ENCODE measurements at regions not wholly inside any gene's neighbourhood (a gene's known extent, or its start where the extent isn't known, plus 50 kb on each side); places are given as distances from the start of the nearest gene placed in this dataset.

GRCh38 chr18:43482600-43482999, 205.3 kb upstream of the SYT4 start:
- DNase-seq = no peak

GRCh38 chr18:43484710-43485109, 207.4 kb upstream of the SYT4 start:
- no peak for DNase-seq

- no peak for DNase-seq
Measured at GRCh38 chr18:43485545-43485963, 208.3 kb upstream of the SYT4 start.

GRCh38 chr18:43486462-43486861, 209.2 kb upstream of the SYT4 start:
- DNase-seq = no peak

- no peak for DNase-seq
Measured at GRCh38 chr18:43501099-43501498, 223.8 kb upstream of the SYT4 start.

- no peak for DNase-seq
Measured at GRCh38 chr18:43506935-43507334, 229.6 kb upstream of the SYT4 start.

- no peak for DNase-seq
Measured at GRCh38 chr18:43507842-43508481, 230.7 kb upstream of the SYT4 start.

- DNase-seq = no peak
Measured at GRCh38 chr18:43514747-43515146, 237.5 kb upstream of the SYT4 start.

GRCh38 chr18:43515481-43515880, 238.2 kb upstream of the SYT4 start:
- DNase-seq = no peak

GRCh38 chr18:43524260-43524659, 247.0 kb upstream of the SYT4 start:
- no peak for DNase-seq

- DNase-seq = no peak
Measured at GRCh38 chr18:43525169-43525568, 247.9 kb upstream of the SYT4 start.

GRCh38 chr18:43526426-43527145, 249.3 kb upstream of the SYT4 start:
- no peak for DNase-seq

GRCh38 chr18:43531438-43531837, 254.1 kb upstream of the SYT4 start:
- no peak for DNase-seq

GRCh38 chr18:43533371-43533770, 256.1 kb upstream of the SYT4 start:
- no peak for DNase-seq

- DNase-seq = no peak
Measured at GRCh38 chr18:43534511-43534910, 257.2 kb upstream of the SYT4 start.

- no peak for DNase-seq
Measured at GRCh38 chr18:43539862-43540261, 262.6 kb upstream of the SYT4 start.

- DNase-seq = no peak
Measured at GRCh38 chr18:43542016-43542415, 264.7 kb upstream of the SYT4 start.

GRCh38 chr18:43543236-43543635, 265.9 kb upstream of the SYT4 start:
- no peak for DNase-seq

GRCh38 chr18:43547456-43547855, 270.2 kb upstream of the SYT4 start:
- no peak for DNase-seq

GRCh38 chr18:43559507-43559906, 282.2 kb upstream of the SYT4 start:
- DNase-seq = no peak

- DNase-seq = peak; percentile 10
Measured at GRCh38 chr18:43563780-43564179, 286.5 kb upstream of the SYT4 start.

GRCh38 chr18:43570593-43570992, 293.3 kb upstream of the SYT4 start:
- no peak for DNase-seq

- DNase-seq = peak; percentile 54
Measured at GRCh38 chr18:43571078-43571689, 293.9 kb upstream of the SYT4 start.

GRCh38 chr18:43572163-43572562, 294.9 kb upstream of the SYT4 start:
- DNase-seq = no peak
